DOHH2 (cell line): ENCODE measurements at regions not wholly inside any gene's neighbourhood (a gene's known extent, or its start where the extent isn't known, plus 50 kb on each side); places are given as distances from the start of the nearest gene placed in this dataset.

Experiments
- H3F3A ChIP-seq: fragments of 200-600 bp; sonication (generic), shearing (Covaris generic); 2 replicates; pipeline ENCODE4 v1.6.0; 2016; ENCODE audit warnings: antibody characterized with exemption, mild to moderate bottlenecking; ENCODE audit not compliant: control insufficient read depth, insufficient read depth
- H3K27ac ChIP-seq: fragments of 200-600 bp; sonication (generic); 2 replicates; pipeline ENCODE4 v1.5.1; 2014; ENCODE audit warnings: low read depth, mild to moderate bottlenecking, low read length, moderate library complexity
- H3K27me3 ChIP-seq: fragments of 200-600 bp; sonication (generic); 2 replicates; pipeline ENCODE4 v1.6.1; 2014; ENCODE audit warnings: mild to moderate bottlenecking, low read length, mixed read lengths; ENCODE audit not compliant: control insufficient read depth
- H3K36me3 ChIP-seq: fragments of 200-600 bp; sonication (generic); 2 replicates; pipeline ENCODE4 v1.6.1; 2014; ENCODE audit warnings: mild to moderate bottlenecking, low read length, moderate library complexity, mixed read lengths; ENCODE audit not compliant: control insufficient read depth
- H3K4me1 ChIP-seq: fragments of 200-600 bp; sonication (generic); 2 replicates; pipeline ENCODE4 v1.6.1; 2014; ENCODE audit warnings: mild to moderate bottlenecking, low read length, mixed read lengths; ENCODE audit not compliant: control insufficient read depth
- H3K4me2 ChIP-seq: fragments of 200-600 bp; sonication (generic); 2 replicates; pipeline ENCODE4 v1.6.0; 2014; ENCODE audit warnings: mild to moderate bottlenecking, low read length, moderate library complexity
- H3K4me3 ChIP-seq: fragments of 200-600 bp; sonication (generic); 2 replicates; pipeline ENCODE4 v1.5.1; 2014; ENCODE audit warnings: mild to moderate bottlenecking, low read length, mixed read lengths
- H3K79me2 ChIP-seq: fragments of 200-600 bp; sonication (generic); 2 replicates; pipeline ENCODE4 v1.6.1; 2014; ENCODE audit warnings: mild to moderate bottlenecking, low read length, mixed read lengths; ENCODE audit not compliant: control insufficient read depth
- H3K9me2 ChIP-seq: fragments of 200-600 bp; sonication (generic); replicated peaks from 2 replicates; pipeline ENCODE4 v1.6.1; 2014; ENCODE audit warnings: mild to moderate bottlenecking, low read length, mixed read lengths; ENCODE audit not compliant: control insufficient read depth
- H3K9me3 ChIP-seq: fragments of 200-600 bp; sonication (generic); 2 replicates; pipeline ENCODE4 v1.6.1; 2014; ENCODE audit warnings: antibody characterized with exemption, low read length, mixed read lengths; ENCODE audit not compliant: control insufficient read depth, insufficient read depth
- H4K20me1 ChIP-seq: fragments of 200-600 bp; sonication (generic); 2 replicates; pipeline ENCODE4 v1.6.0; 2014; ENCODE audit warnings: low read depth, mild to moderate bottlenecking, antibody characterized with exemption, low read length, moderate library complexity; ENCODE audit not compliant: control insufficient read depth, insufficient read depth
- CTCF ChIP-seq: fragments of 200-600 bp; sonication (generic); IDR thresholded peaks from one replicate; pipeline ENCODE4 v1.5.1; 2014; ENCODE audit warnings: antibody characterized with exemption, mild to moderate bottlenecking, low read depth, low read length; ENCODE audit not compliant: poor library complexity, severe bottlenecking
- EZH2phosphoT487 ChIP-seq: fragments of 200-600 bp; sonication (generic); IDR thresholded peaks from 2 replicates; pipeline ENCODE4 v1.6.1; 2017; ENCODE audit warnings: borderline replicate concordance, mild to moderate bottlenecking, antibody characterized with exemption, low read length, moderate library complexity, mixed read lengths

GRCh38 chr2:78549766-78550165 lies 475.7 kb upstream of the REG3G start:
- Histone ChIP-seq H3K27me3 (no peaks in the 10 kb centered on the region), H3F3A (no peaks in the 10 kb centered on the region), H3K4me3 (no peak overlapping the region), H3K9me3 (no peaks in the 10 kb centered on the region), H3K79me2 (no peaks in the 10 kb centered on the region), H3K9me2 (no peaks in the 10 kb centered on the region), H3K27ac (no peak overlapping the region), H3K4me2 (no peak overlapping the region), H3K36me3 (no peaks in the 10 kb centered on the region), H3K4me1 (no peaks in the 10 kb centered on the region), H4K20me1 (no peaks in the 10 kb centered on the region)
- TF ChIP-seq CTCF, result no peak
- no peak for TF ChIP-seq EZH2phosphoT487

- H3K27ac ChIP-seq, result no peak overlapping the region
- H3K9me2 ChIP-seq, result no peaks in the 10 kb centered on the region
- no peaks in the 10 kb centered on the region for H3K36me3 ChIP-seq
- H3K79me2 ChIP-seq, result no peaks in the 10 kb centered on the region
- no peak overlapping the region for H3K4me3 ChIP-seq
- H4K20me1 ChIP-seq, result no peaks in the 10 kb centered on the region
- no peaks in the 10 kb centered on the region for H3K4me1 ChIP-seq
- no peak overlapping the region for H3K4me2 ChIP-seq
- no peaks in the 10 kb centered on the region for H3K9me3 ChIP-seq
- H3K27me3 ChIP-seq, result no peaks in the 10 kb centered on the region
- no peak for TF ChIP-seq EZH2phosphoT487
- no peak for TF ChIP-seq CTCF
- H3F3A ChIP-seq, result no peaks in the 10 kb centered on the region
Observed at GRCh38 chr2:78553866-78554647, 471.4 kb upstream of the REG3G start.

- no peak overlapping the region for H3K4me3 ChIP-seq
- no peaks in the 10 kb centered on the region for H3K9me3 ChIP-seq
- H3K27me3 ChIP-seq, result no peaks in the 10 kb centered on the region
- TF ChIP-seq EZH2phosphoT487 (no peak), CTCF (no peak)
- H3K27ac ChIP-seq, result no peak overlapping the region
- no peaks in the 10 kb centered on the region for H3F3A ChIP-seq
- no peaks in the 10 kb centered on the region for H4K20me1 ChIP-seq
- H3K4me1 ChIP-seq, result no peaks in the 10 kb centered on the region
- no peaks in the 10 kb centered on the region for H3K79me2 ChIP-seq
- H3K9me2 ChIP-seq, result no peaks in the 10 kb centered on the region
- no peak overlapping the region for H3K4me2 ChIP-seq
- H3K36me3 ChIP-seq, result no peaks in the 10 kb centered on the region
Observed at GRCh38 chr2:78561876-78562275, 463.6 kb upstream of the REG3G start.
